ENCODE measurements at regions not wholly inside any gene's neighbourhood (a gene's known extent, or its start where the extent isn't known, plus 50 kb on each side); places are given as distances from the start of the nearest gene placed in this dataset.

- TF ChIP-seq CTCF (IDR thresholded peaks at IDR 0.05), result no peak
- TF ChIP-seq EZH2 (IDR thresholded peaks at IDR 0.05; ENCODE audit: borderline replicate concordance, insufficient read depth, low read depth, low read length, poor library complexity, severe bottlenecking), result no peak
Measured at GRCh38 chr14:42554091-42554490, 947.4 kb downstream of the LRFN5 start.

Measured in B cell (primary cell).